Cardiac fibroblast (primary cell): ENCODE measurements at regions not wholly inside any gene's neighbourhood (a gene's known extent, or its start where the extent isn't known, plus 50 kb on each side); places are given as distances from the start of the nearest gene placed in this dataset.

Experiments used
- DNase-seq, 2 donors: peaks; one replicate each; pipeline versions ENCODE4 v3.0.0 to v3.0.0-alpha.2; 2010; ENCODE audit warnings: low read depth in 2 of 2
- H3K4me3 ChIP-seq, 2 donors: replicated peaks in 1 of 2; 1 replicate in 1 of 2; 2 replicates in 1 of 2; pipeline ENCODE4 v1.5.1; 2011; ENCODE audit warnings: low read depth in 2 of 2, low read length in 2 of 2, mild to moderate bottlenecking in 2 of 2, moderate library complexity in 1 of 2
- CTCF ChIP-seq: IDR thresholded peaks from one replicate; pipeline ENCODE4 v1.5.1; 2011; ENCODE audit warnings: low read depth, mild to moderate bottlenecking, low read length, inconsistent platforms

GRCh38 chr19:8938576-8938975 lies 71.6 kb downstream of the MUC16 start:
- TF ChIP-seq CTCF = no peak
- no peak overlapping the region for H3K4me3 ChIP-seq
- DNase-seq = no peak
